ENCODE measurements at regions not wholly inside any gene's neighbourhood (a gene's known extent, or its start where the extent isn't known, plus 50 kb on each side); places are given as distances from the start of the nearest gene placed in this dataset.

DNA sequence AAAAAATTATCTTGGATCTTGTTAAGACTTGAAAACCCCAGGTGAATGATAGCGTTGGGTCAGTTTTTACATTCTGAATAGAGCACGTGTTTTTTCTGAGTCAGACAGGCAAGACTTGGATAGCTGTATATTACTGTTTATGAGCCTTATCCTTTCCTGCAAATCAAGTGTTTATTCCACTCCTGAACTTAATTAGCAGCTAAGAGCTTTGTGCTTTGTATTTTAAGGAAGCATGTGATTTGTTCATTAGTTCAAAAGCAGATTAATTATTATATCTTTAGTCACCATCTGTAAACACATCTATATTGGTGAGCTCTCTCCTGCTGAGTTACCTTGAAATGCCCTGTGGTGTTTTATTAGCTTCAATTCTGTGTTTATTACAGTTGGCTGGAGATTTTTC lies 98.6 kb upstream of the PRPS1L1 start:
- no peak for TF ChIP-seq CTCF (IDR thresholded peaks at IDR 0.05)
- no peak for TF ChIP-seq POLR2A (IDR thresholded peaks at IDR 0.05)
